Right lobe of liver (tissue), 6 donors: ENCODE measurements at regions not wholly inside any gene's neighbourhood (a gene's known extent, or its start where the extent isn't known, plus 50 kb on each side); places are given as distances from the start of the nearest gene placed in this dataset.

Experiments used
- ATAC-seq, 4 donors: fragments of 200-7000 bp; cut with Tn5 transposase; one replicate each; pipeline ENCODE4 v1.9.1; 2020; ENCODE audit warnings: mild to moderate bottlenecking in 4 of 4, moderate library complexity in 4 of 4
- DNase-seq, 3 donors: peaks; one replicate each; pipeline ENCODE4 v3.0.0-alpha.2; 2020
- H3K27ac ChIP-seq, 3 donors: fragments of 200-600 bp; one replicate each; pipeline ENCODE4 v1.8.0; 2022
- H3K27me3 ChIP-seq, 2 donors: fragments of 200-600 bp; one replicate each; pipeline ENCODE4 v1.8.0; 2022
- H3K36me3 ChIP-seq, 4 donors: fragments of 200-600 bp; sonication (generic) in 1 of 4; one replicate each; pipeline versions ENCODE4 v1.5.1 to v1.8.0; 2017 to 2022; ENCODE audit warnings: control low read depth in 1 of 4
- H3K4me1 ChIP-seq, 4 donors: fragments of 200-600 bp; sonication (generic) in 1 of 4; one replicate each; pipeline versions ENCODE4 v1.5.1 to v1.8.0; 2017 to 2022; ENCODE audit warnings: control low read depth in 1 of 4
- H3K4me3 ChIP-seq, 3 donors: fragments of 200-600 bp; one replicate each; pipeline ENCODE4 v1.8.0; 2022
- H3K9me3 ChIP-seq, 4 donors: fragments of 200-600 bp; sonication (generic) in 1 of 4; one replicate each; pipeline versions ENCODE4 v1.5.1 to v1.8.0; 2017 to 2022; ENCODE audit warnings: control low read depth in 1 of 4
- POLR2A ChIP-seq: fragments of 450-650 bp; IDR thresholded peaks from one replicate; pipeline ENCODE4 v1.6.1; 2017; ENCODE audit warnings: antibody characterized with exemption, mild to moderate bottlenecking
- WGBS: methylation state at CpG from one replicate; pipeline ENCODE4 v1.1.6; 2018; ENCODE audit warnings: low coverage, low lambda C conversion rate; ENCODE audit not compliant: insufficient coverage; ENCODE audit errors: missing lambda C conversion rate; 5-methylcytosine and 5-hydroxymethylcytosine counted together
- intact Hi-C, 2 donors: fragments of 100-400 bp; cut with DNase I; formaldehyde crosslinking; loops; one replicate each; pipeline versions ENCODE4 v1.11.2 to v1.14.1; 2022
- TF ChIP-seq, protein P1 (sequence below), 4 donors: fragments of 200-600 bp in 3 of 4; fragments of 450-650 bp in 1 of 4; IDR thresholded peaks; one replicate each; pipeline versions ENCODE4 v1.5.1 to v1.8.0; 2016 to 2022; ENCODE audit warnings: antibody characterized with exemption in 4 of 4, mild to moderate bottlenecking in 2 of 4
- donor health status: DM: no; HTN: yes; CAD: no.
- donor health status: DM: no; HTN: no; CAD: no.
- donor health status: DM: no; HTN: no; CAD: no.
- donor health status: DM: no; HTN: yes; CAD: no.
- donor health status: DM: no; HTN: yes; CAD: no.

DNA sequence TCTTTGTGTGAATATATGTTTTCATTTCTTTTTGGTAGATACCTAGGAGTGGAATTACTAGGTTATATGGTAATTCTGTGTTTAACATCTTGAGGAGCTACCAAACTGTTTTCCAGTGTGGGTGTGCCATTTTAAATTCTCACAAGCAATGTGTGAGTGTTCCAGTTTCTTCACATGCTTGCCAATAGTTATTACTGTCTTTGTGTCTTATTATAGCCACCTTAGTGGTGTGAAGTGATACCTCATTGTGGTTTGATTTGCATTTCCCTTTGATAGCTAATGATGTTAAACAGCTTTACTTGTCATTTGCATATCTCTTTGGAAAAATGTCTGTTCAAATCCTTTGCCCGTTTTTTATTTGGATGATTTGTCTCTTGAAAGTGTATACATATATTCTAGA lies 513.0 kb downstream of the TMEM38B start:
- Histone ChIP-seq H3K4me1 (no peaks in the 10 kb centered on the region), H3K27me3 (no peaks in the 10 kb centered on the region), H3K9me3 (no peaks in the 10 kb centered on the region), H3K4me3 (no peak overlapping the region), H3K27ac (no peak overlapping the region), H3K36me3 (no peaks in the 10 kb centered on the region)
- DNase-seq = no peak
- WGBS = 23% methylated on average over 1 of the region's 1 CpG
- intact Hi-C loops = no loop called here
- TF ChIP-seq, protein P1, sequence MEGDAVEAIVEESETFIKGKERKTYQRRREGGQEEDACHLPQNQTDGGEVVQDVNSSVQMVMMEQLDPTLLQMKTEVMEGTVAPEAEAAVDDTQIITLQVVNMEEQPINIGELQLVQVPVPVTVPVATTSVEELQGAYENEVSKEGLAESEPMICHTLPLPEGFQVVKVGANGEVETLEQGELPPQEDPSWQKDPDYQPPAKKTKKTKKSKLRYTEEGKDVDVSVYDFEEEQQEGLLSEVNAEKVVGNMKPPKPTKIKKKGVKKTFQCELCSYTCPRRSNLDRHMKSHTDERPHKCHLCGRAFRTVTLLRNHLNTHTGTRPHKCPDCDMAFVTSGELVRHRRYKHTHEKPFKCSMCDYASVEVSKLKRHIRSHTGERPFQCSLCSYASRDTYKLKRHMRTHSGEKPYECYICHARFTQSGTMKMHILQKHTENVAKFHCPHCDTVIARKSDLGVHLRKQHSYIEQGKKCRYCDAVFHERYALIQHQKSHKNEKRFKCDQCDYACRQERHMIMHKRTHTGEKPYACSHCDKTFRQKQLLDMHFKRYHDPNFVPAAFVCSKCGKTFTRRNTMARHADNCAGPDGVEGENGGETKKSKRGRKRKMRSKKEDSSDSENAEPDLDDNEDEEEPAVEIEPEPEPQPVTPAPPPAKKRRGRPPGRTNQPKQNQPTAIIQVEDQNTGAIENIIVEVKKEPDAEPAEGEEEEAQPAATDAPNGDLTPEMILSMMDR (IDR thresholded peaks at IDR 0.05) = no peak
- TF ChIP-seq POLR2A = no peak
- ATAC-seq = no peak

- ATAC-seq = no peak
- Histone ChIP-seq H3K4me3 (no peak overlapping the region), H3K36me3 (no peaks in the 10 kb centered on the region), H3K4me1 (no peaks in the 10 kb centered on the region), H3K27ac (no peak overlapping the region), H3K27me3 (no peaks in the 10 kb centered on the region), H3K9me3 (no peaks in the 10 kb centered on the region)
- 57% methylated on average over 3 of the region's 3 CpGs for WGBS
- intact Hi-C loops = no loop called here
- TF ChIP-seq, protein P1 (IDR thresholded peaks at IDR 0.05) = no peak
- TF ChIP-seq POLR2A = no peak
- DNase-seq = no peak
These were observed 524.1 kb downstream of the TMEM38B start for GRCh38 chr9:106218427-106218826.

DNA sequence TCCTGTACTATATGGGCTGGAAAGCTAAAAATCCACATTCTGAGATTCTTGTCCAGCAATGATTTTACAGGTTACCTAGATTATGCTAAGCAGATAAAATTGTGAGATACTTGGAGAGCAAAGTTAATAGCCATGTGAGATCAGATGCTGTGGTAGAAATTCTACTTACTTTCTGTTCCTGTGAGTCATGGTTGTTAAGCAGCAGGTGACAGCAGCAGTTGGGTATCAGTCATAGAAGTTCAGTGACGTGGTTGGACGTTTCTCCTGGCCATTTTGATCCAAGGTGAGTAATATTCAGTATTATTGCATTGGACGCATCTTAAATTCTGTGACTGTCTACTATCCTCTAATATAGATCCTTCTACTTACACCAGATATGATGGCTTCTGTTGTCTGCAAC lies 524.5 kb downstream of the TMEM38B start:
- H3K9me3 ChIP-seq = no peaks in the 10 kb centered on the region
- H3K4me3 ChIP-seq = no peak overlapping the region
- intact Hi-C loops = no loop called here
- no peaks in the 10 kb centered on the region for H3K4me1 ChIP-seq
- no peak for TF ChIP-seq POLR2A
- TF ChIP-seq, protein P1 (IDR thresholded peaks at IDR 0.05) = no peak
- no peaks in the 10 kb centered on the region for H3K36me3 ChIP-seq
- 75% methylated on average over 3 of the region's 3 CpGs for WGBS
- no peaks in the 10 kb centered on the region for H3K27me3 ChIP-seq
- ATAC-seq (no peak), DNase-seq (no peak)
- H3K27ac ChIP-seq = no peak overlapping the region

DNA sequence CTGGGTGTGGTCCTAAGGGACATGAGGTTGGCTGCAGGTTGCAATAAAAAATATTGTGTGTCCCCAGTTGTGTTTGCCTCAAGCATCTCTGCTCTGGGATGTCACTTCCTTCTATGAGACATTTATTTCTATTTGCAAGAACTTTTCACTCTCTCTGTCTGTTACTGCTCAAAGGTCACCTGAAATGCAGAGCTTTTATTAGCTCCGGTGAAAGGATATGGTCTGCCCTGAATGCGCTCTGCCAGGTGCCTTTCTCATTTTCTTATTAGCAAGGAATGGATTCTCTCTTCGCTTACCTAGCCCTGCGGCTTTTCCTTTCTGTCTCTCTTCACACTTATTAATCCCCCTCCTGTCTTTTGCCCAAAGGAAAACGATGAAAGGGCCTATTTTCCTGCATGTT lies 526.1 kb downstream of the TMEM38B start:
- Histone ChIP-seq H3K27ac (no peak overlapping the region), H3K36me3 (no peaks in the 10 kb centered on the region), H3K9me3 (no peaks in the 10 kb centered on the region), H3K4me3 (no peak overlapping the region), H3K27me3 (no peaks in the 10 kb centered on the region), H3K4me1 (no peaks in the 10 kb centered on the region)
- no peak for ATAC-seq
- TF ChIP-seq POLR2A = no peak
- TF ChIP-seq, protein P1 (IDR thresholded peaks at IDR 0.05) = no peak
- no peak for DNase-seq
- intact Hi-C loops = no loop called here
- 73% methylated on average over 5 of the region's 5 CpGs for WGBS

GRCh38 chr9:106228861-106229260 lies 534.5 kb downstream of the TMEM38B start:
- WGBS = 49% methylated on average over 3 of the region's 3 CpGs
- Histone ChIP-seq H3K36me3 (no peaks in the 10 kb centered on the region), H3K4me1 (no peaks in the 10 kb centered on the region), H3K4me3 (no peak overlapping the region), H3K27me3 (no peaks in the 10 kb centered on the region), H3K9me3 (no peaks in the 10 kb centered on the region), H3K27ac (no peak overlapping the region)
- no peak for DNase-seq
- intact Hi-C loops = no loop called here
- TF ChIP-seq POLR2A = no peak
- TF ChIP-seq, protein P1 (IDR thresholded peaks at IDR 0.05) = no peak
- ATAC-seq = no peak
